Upper lobe of left lung (tissue), 6 donors: ENCODE measurements at regions not wholly inside any gene's neighbourhood (a gene's known extent, or its start where the extent isn't known, plus 50 kb on each side); places are given as distances from the start of the nearest gene placed in this dataset.

ENCODE experiments used
- ATAC-seq, 2 donors: fragments of 200-7000 bp; cut with Tn5 transposase; one replicate each; pipeline ENCODE4 v1.9.1; 2022; ENCODE audit warnings: mild to moderate bottlenecking in 2 of 2, moderate library complexity in 2 of 2; ENCODE audit not compliant: low FRiP score in 2 of 2
- DNase-seq, 2 donors: peaks; one replicate each; pipeline ENCODE4 v3.0.0-alpha.2; 2019 to 2020
- H3K27ac ChIP-seq, 4 donors: fragments of 200-600 bp; sonication (generic); one replicate each; pipeline ENCODE4 v1.5.1; 2016 to 2019
- H3K27me3 ChIP-seq, 4 donors: fragments of 200-600 bp; sonication (generic); one replicate each; pipeline ENCODE4 v1.5.1; 2017 to 2019
- H3K36me3 ChIP-seq, 4 donors: fragments of 200-600 bp; sonication (generic); one replicate each; pipeline ENCODE4 v1.5.1; 2016 to 2019
- H3K4me1 ChIP-seq, 4 donors: fragments of 200-600 bp; sonication (generic); one replicate each; pipeline ENCODE4 v1.5.1; 2018 to 2019
- H3K4me3 ChIP-seq, 4 donors: fragments of 200-600 bp; sonication (generic); one replicate each; pipeline ENCODE4 v1.5.1; 2017 to 2019; ENCODE audit warnings: mild to moderate bottlenecking in 2 of 4, moderate library complexity in 1 of 4
- H3K9me3 ChIP-seq, 4 donors: fragments of 200-600 bp; sonication (generic); one replicate each; pipeline ENCODE4 v1.5.1; 2018 to 2019
- EP300 ChIP-seq, 4 donors: sonication (generic); formaldehyde crosslinking; IDR thresholded peaks; one replicate each; pipeline ENCODE4 v1.5.1; 2017; ENCODE audit warnings: antibody characterized with exemption in 4 of 4, control low read depth in 2 of 4
- POLR2A ChIP-seq, 4 donors: fragments of 450-650 bp; IDR thresholded peaks; one replicate each; pipeline ENCODE4 v1.5.1; 2016 to 2017; ENCODE audit warnings: antibody characterized with exemption in 4 of 4, mild to moderate bottlenecking in 2 of 4
- POLR2AphosphoS5 ChIP-seq, 2 donors: sonication (generic); formaldehyde crosslinking; IDR thresholded peaks; one replicate each; pipeline ENCODE4 v1.5.1; 2017; ENCODE audit warnings: antibody characterized with exemption in 2 of 2
- WGBS, 2 donors: methylation state at CpG; one replicate each; pipeline ENCODE4 v1.1.5; 2017 to 2018; 5-methylcytosine and 5-hydroxymethylcytosine counted together
- TF ChIP-seq, protein P1 (sequence below), 6 experiments: fragments of 450-650 bp in 4 of 6; fragments of 200-600 bp in 2 of 6; sonication (generic) in 2 of 6; IDR thresholded peaks; one replicate each; pipeline ENCODE4 v1.5.1; 2016 to 2019; ENCODE audit warnings: antibody characterized with exemption in 6 of 6
- donor health status: DM: no; HTN: no; CAD: no; lungs with moderate emphysema.
- donor health status: DM: no; HTN: yes; CAD: no; lungs with severe emphysema.

DNA sequence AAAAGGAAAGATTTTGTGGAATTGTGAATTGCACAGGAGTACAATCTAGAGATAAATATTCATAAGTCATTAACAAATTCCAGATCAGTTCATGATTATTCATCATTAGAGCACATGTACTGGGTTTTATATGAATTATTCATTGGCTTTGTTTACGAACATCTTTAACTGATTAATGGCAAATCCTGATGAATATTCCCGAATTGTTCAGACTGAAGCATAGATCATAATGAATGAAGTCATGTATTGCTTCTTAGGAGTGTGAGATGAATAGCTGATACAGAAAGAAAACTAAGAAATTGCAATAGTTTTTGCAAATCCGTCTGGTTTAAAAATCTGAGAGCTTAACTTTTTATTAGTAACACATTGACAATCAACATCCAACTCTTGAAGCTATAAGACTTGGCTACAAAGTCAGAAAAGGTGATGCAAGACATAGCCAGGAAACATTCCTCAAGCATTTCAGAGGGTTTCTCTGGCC is 183.6 kb upstream of the DGKB start:
- no peaks in the 10 kb centered on the region for H3K27me3 ChIP-seq
- ATAC-seq: no peak
- H3K4me3 ChIP-seq: no peak overlapping the region
- no peaks in the 10 kb centered on the region for H3K36me3 ChIP-seq
- no peak for DNase-seq
- TF ChIP-seq, protein P1, sequence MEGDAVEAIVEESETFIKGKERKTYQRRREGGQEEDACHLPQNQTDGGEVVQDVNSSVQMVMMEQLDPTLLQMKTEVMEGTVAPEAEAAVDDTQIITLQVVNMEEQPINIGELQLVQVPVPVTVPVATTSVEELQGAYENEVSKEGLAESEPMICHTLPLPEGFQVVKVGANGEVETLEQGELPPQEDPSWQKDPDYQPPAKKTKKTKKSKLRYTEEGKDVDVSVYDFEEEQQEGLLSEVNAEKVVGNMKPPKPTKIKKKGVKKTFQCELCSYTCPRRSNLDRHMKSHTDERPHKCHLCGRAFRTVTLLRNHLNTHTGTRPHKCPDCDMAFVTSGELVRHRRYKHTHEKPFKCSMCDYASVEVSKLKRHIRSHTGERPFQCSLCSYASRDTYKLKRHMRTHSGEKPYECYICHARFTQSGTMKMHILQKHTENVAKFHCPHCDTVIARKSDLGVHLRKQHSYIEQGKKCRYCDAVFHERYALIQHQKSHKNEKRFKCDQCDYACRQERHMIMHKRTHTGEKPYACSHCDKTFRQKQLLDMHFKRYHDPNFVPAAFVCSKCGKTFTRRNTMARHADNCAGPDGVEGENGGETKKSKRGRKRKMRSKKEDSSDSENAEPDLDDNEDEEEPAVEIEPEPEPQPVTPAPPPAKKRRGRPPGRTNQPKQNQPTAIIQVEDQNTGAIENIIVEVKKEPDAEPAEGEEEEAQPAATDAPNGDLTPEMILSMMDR (IDR thresholded peaks at IDR 0.05): no peak
- TF ChIP-seq POLR2A (IDR thresholded peaks at IDR 0.05) (no peak), POLR2AphosphoS5 (IDR thresholded peaks at IDR 0.05) (no peak), EP300 (IDR thresholded peaks at IDR 0.05) (no peak)
- no peak overlapping the region for H3K27ac ChIP-seq
- WGBS, 2 donors: 72 to 78% methylated on average over 3 of the region's 3 CpGs
- no peaks in the 10 kb centered on the region for H3K9me3 ChIP-seq
- no peaks in the 10 kb centered on the region for H3K4me1 ChIP-seq

DNA sequence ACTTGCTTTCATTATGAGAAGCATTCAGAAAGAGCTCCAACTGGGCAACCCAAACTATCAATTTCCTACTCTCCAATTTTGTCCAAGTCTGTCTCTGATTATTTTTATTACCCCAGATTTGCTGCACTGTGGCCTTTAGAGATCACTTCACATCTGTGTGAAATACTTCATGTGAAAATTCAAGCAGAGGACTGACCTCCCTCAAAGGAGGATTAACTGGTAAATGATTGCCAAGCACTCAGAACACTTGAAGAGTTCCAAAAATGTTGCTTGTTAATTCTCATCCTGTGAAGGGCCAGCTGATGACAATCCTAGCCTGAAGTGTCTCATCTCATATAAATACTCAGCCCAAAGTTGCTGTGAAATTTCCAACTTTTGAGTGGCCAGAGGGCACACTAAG is 182.8 kb upstream of the DGKB start:
- no peaks in the 10 kb centered on the region for H3K27me3 ChIP-seq
- no peak overlapping the region for H3K27ac ChIP-seq
- H3K36me3 ChIP-seq: no peaks in the 10 kb centered on the region
- ATAC-seq (no peak), DNase-seq (no peak)
- no peaks in the 10 kb centered on the region for H3K4me1 ChIP-seq
- no peak overlapping the region for H3K4me3 ChIP-seq
- TF ChIP-seq POLR2AphosphoS5 (IDR thresholded peaks at IDR 0.05): no peak
- TF ChIP-seq POLR2A (IDR thresholded peaks at IDR 0.05): no peak
- TF ChIP-seq EP300 (IDR thresholded peaks at IDR 0.05): no peak
- TF ChIP-seq, protein P1 (IDR thresholded peaks at IDR 0.05): no peak
- no peaks in the 10 kb centered on the region for H3K9me3 ChIP-seq

DNA sequence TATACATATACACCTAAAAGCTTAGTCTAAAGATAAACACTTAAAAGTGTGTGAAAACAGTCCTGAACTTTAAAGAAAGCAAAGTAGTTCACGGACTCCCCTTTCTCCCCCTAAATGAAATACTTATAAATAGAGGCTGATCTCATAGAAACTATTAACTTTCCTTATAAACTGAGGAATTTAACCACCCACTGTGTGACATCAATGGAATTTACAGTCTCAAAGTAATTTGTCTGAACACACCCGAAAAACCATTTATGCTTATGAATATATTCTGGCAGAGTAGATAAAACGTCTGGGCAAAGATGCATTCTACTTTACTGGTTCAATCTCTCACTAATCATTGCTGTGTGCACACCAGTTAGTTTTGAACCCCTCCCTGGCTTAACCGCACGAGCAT is 181.8 kb upstream of the DGKB start:
- H3K9me3 ChIP-seq: no peaks in the 10 kb centered on the region
- WGBS, 2 donors: 68 to 72% methylated on average over 5 of the region's 5 CpGs
- H3K27ac ChIP-seq: no peak overlapping the region
- TF ChIP-seq POLR2A (IDR thresholded peaks at IDR 0.05) (no peak), EP300 (IDR thresholded peaks at IDR 0.05) (no peak), POLR2AphosphoS5 (IDR thresholded peaks at IDR 0.05) (no peak)
- TF ChIP-seq, protein P1 (IDR thresholded peaks at IDR 0.05): no peak
- no peaks in the 10 kb centered on the region for H3K27me3 ChIP-seq
- ATAC-seq (no peak), DNase-seq (no peak)
- no peaks in the 10 kb centered on the region for H3K36me3 ChIP-seq
- no peak overlapping the region for H3K4me3 ChIP-seq
- H3K4me1 ChIP-seq: no peaks in the 10 kb centered on the region

DNA sequence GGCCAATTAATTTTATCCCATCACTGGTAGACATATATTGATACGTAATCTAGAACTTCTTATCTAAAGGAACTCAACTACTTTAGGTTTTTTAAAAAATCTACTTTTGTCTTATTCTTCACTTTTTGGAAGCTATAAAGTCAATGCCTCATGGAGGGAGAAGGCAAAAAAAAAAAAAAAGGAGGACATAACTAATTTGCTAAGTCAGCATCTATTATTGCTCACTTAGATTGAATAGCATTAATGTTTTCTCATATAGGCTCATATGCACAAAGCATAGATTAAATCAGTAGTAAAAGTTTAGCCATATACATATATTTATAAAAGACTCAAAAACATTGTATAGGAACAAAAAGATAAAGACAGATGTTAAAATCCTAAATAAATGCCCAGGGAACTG is 179.3 kb upstream of the DGKB start:
- no peaks in the 10 kb centered on the region for H3K36me3 ChIP-seq
- no peaks in the 10 kb centered on the region for H3K4me1 ChIP-seq
- no peak for DNase-seq
- TF ChIP-seq POLR2A (IDR thresholded peaks at IDR 0.05) (no peak), EP300 (IDR thresholded peaks at IDR 0.05) (no peak), POLR2AphosphoS5 (IDR thresholded peaks at IDR 0.05) (no peak)
- TF ChIP-seq, protein P1 (IDR thresholded peaks at IDR 0.05): no peak
- 93 to 94% methylated on average over 1 of the region's 1 CpG for WGBS, 2 donors
- H3K9me3 ChIP-seq: no peaks in the 10 kb centered on the region
- no peaks in the 10 kb centered on the region for H3K27me3 ChIP-seq
- H3K27ac ChIP-seq: no peak overlapping the region
- no peak overlapping the region for H3K4me3 ChIP-seq
- ATAC-seq: no peak

DNA sequence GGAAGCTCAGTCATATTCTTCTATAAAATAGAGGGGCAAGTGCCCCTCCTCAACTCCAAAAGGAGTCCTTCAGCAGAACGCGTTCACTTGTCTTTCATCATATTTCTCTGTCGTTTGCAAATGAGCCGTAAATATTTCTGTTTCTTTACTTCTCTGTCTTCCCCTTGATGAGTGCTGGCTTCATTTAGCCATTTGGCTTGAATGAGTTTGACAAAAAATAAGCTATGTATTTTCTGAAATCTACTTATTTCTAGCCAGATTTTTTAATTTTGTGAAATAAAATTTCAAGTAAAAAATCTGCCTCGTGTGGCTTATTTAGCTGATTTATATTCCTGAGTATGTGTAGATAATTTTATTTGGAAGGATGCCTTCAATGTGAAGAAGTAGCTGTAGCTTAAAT is 170.8 kb upstream of the DGKB start:
- no peaks in the 10 kb centered on the region for H3K4me1 ChIP-seq
- no peaks in the 10 kb centered on the region for H3K27me3 ChIP-seq
- no peak overlapping the region for H3K4me3 ChIP-seq
- H3K9me3 ChIP-seq: no peaks in the 10 kb centered on the region
- no peak for DNase-seq
- ATAC-seq: no peak
- TF ChIP-seq, protein P1 (IDR thresholded peaks at IDR 0.05): no peak
- no peak for TF ChIP-seq POLR2A (IDR thresholded peaks at IDR 0.05)
- TF ChIP-seq EP300 (IDR thresholded peaks at IDR 0.05): no peak
- TF ChIP-seq POLR2AphosphoS5 (IDR thresholded peaks at IDR 0.05): no peak
- WGBS, 2 donors: 74 to 77% methylated on average over 5 of the region's 5 CpGs
- H3K36me3 ChIP-seq: no peaks in the 10 kb centered on the region
- no peak overlapping the region for H3K27ac ChIP-seq
